Vagina (tissue), 2 donors: ENCODE measurements at regions not wholly inside any gene's neighbourhood (a gene's known extent, or its start where the extent isn't known, plus 50 kb on each side); places are given as distances from the start of the nearest gene placed in this dataset.

ENCODE experiments used
- DNase-seq, 2 donors: peaks; one replicate each; pipeline ENCODE4 v3.0.0-alpha.2; 2017; ENCODE audit errors: extremely low spot score in 2 of 2
- H3K27ac ChIP-seq: fragments of 200-600 bp; sonication (generic); one replicate; pipeline ENCODE4 v1.5.1; 2019
- H3K27me3 ChIP-seq: fragments of 200-600 bp; sonication (generic); one replicate; pipeline ENCODE4 v1.5.1; 2019
- H3K36me3 ChIP-seq, 2 donors: fragments of 200-600 bp; sonication (generic); one replicate each; pipeline ENCODE4 v1.5.1; 2017 to 2019
- H3K4me1 ChIP-seq: fragments of 200-600 bp; sonication (generic); one replicate; pipeline ENCODE4 v1.5.1; 2019
- H3K4me3 ChIP-seq, 2 donors: fragments of 200-600 bp; sonication (generic); 1 replicate in 1 of 2; 2 replicates in 1 of 2; pipeline ENCODE4 v1.5.1; 2016 to 2019
- H3K9me3 ChIP-seq: fragments of 200-600 bp; sonication (generic); one replicate; pipeline ENCODE4 v1.5.1; 2019
- POLR2A ChIP-seq, 2 donors: fragments of 450-650 bp; IDR thresholded peaks; one replicate each; pipeline ENCODE4 v1.6.1; 2017; ENCODE audit warnings: antibody characterized with exemption in 2 of 2, mild to moderate bottlenecking in 2 of 2, moderate library complexity in 2 of 2
- POLR2AphosphoS5 ChIP-seq, 2 donors: sonication (generic); formaldehyde crosslinking; IDR thresholded peaks; one replicate each; pipeline ENCODE4 v1.9.0; 2017; ENCODE audit warnings: antibody characterized with exemption in 2 of 2, mild to moderate bottlenecking in 2 of 2, low read depth in 1 of 2; ENCODE audit not compliant: insufficient read depth in 1 of 2
- intact Hi-C: fragments of 100-400 bp; cut with DNase I; formaldehyde crosslinking; loops from one replicate; pipeline ENCODE4 v1.15.1; 2023
- TF ChIP-seq, protein P1 (sequence below), 3 experiments: fragments of 450-650 bp in 2 of 3; fragments of 200-600 bp in 1 of 3; sonication (generic) in 1 of 3; IDR thresholded peaks; one replicate each; pipeline ENCODE4 v1.5.1; 2017 to 2019; ENCODE audit warnings: antibody characterized with exemption in 3 of 3, mild to moderate bottlenecking in 2 of 3, moderate library complexity in 2 of 3

DNA sequence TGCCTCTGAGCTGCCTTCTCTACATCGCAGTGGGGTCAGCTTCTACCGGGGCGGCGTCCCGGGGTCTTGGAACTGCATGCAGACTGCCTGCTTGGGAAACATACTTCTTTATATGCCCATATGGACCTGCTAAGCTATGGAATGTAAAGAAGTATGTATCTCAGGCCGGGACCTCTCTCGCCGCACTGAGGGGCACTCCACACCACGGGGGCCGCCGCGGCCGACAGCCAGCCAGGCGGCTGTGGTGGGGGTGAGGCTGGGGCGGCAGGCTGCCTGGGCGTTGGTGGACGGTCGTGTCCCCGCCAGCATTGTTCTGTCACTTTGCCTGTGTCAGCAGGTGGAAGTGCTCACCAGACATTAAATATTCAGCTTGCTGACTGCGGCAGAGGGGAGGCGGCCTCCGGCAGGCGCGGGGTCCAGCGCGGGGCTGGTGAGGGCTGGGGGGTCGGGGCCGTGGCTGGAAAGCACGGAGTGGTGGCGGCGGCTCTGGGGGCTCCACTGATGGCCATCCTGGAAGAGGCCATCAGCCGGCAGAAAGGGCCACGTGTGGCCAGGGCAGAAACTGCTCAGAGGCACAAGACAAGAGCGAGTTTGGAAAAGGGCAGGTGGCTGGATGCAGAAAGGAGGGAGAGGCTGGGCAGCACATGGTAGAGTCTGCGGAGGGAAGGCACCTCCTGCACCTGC, 78.6 kb upstream of the GATA5 start:
- Histone ChIP-seq H3K4me3 (no peak overlapping the region), H3K36me3 (no peaks in the 10 kb centered on the region), H3K27me3 (peaks cover 18% of the 10 kb centered on the region), H3K27ac (no peak overlapping the region), H3K9me3 (no peaks in the 10 kb centered on the region), H3K4me1 (peaks cover 18% of the 10 kb centered on the region)
- intact Hi-C loops: no loop called here
- DNase-seq: no peak
- TF ChIP-seq POLR2AphosphoS5 (IDR thresholded peaks at IDR 0.05; ENCODE audit: insufficient read depth in 1 of 2, low read depth in 1 of 2): no peak
- no peak for TF ChIP-seq POLR2A (IDR thresholded peaks at IDR 0.05)
- TF ChIP-seq, protein P1, sequence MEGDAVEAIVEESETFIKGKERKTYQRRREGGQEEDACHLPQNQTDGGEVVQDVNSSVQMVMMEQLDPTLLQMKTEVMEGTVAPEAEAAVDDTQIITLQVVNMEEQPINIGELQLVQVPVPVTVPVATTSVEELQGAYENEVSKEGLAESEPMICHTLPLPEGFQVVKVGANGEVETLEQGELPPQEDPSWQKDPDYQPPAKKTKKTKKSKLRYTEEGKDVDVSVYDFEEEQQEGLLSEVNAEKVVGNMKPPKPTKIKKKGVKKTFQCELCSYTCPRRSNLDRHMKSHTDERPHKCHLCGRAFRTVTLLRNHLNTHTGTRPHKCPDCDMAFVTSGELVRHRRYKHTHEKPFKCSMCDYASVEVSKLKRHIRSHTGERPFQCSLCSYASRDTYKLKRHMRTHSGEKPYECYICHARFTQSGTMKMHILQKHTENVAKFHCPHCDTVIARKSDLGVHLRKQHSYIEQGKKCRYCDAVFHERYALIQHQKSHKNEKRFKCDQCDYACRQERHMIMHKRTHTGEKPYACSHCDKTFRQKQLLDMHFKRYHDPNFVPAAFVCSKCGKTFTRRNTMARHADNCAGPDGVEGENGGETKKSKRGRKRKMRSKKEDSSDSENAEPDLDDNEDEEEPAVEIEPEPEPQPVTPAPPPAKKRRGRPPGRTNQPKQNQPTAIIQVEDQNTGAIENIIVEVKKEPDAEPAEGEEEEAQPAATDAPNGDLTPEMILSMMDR (IDR thresholded peaks at IDR 0.05): no peak

- Histone ChIP-seq H3K4me3 (no peak overlapping the region), H3K4me1 (peaks cover 18% of the 10 kb centered on the region), H3K27me3 (peaks cover 18% of the 10 kb centered on the region), H3K9me3 (no peaks in the 10 kb centered on the region), H3K36me3 (no peaks in the 10 kb centered on the region), H3K27ac (no peak overlapping the region)
- intact Hi-C loops: no loop called here
- no peak for TF ChIP-seq POLR2AphosphoS5 (IDR thresholded peaks at IDR 0.05; ENCODE audit: insufficient read depth in 1 of 2, low read depth in 1 of 2)
- TF ChIP-seq, protein P1 (IDR thresholded peaks at IDR 0.05): no peak
- TF ChIP-seq POLR2A (IDR thresholded peaks at IDR 0.05): no peak
- DNase-seq: no peak
Observed at GRCh38 chr20:62554898-62555641, 79.3 kb upstream of the GATA5 start.

- H3K27me3 ChIP-seq: peaks cover 13% of the 10 kb centered on the region
- intact Hi-C loops: no loop called here
Observed at GRCh38 chr20:62555642-62556420, 80.0 kb upstream of the GATA5 start.

DNA sequence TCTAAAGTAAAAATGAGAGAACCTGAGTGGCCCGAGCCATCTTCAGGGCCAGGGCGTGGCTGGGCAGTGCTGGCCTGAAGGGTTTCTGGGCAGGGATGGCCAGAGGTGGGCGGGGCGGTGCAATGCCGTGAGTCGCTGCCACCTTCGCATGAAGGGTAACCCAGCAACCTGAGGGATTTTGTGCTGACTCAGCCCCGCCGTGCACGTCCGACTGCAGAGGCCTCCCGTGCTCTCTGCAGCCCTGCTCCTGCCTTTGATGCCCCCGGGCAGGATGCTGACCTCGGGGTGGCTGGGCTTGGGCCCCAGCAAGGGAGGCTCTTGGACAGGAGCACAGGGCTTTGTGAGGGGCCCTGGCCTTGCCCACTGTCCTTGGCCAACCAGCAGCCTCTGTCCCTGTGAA, 81.7 kb upstream of the GATA5 start:
- DNase-seq: no peak
- TF ChIP-seq, protein P1 (IDR thresholded peaks at IDR 0.05): no peak
- TF ChIP-seq POLR2A (IDR thresholded peaks at IDR 0.05): no peak
- TF ChIP-seq POLR2AphosphoS5 (IDR thresholded peaks at IDR 0.05; ENCODE audit: insufficient read depth in 1 of 2, low read depth in 1 of 2): no peak
- H3K27ac ChIP-seq: no peak overlapping the region
- no peaks in the 10 kb centered on the region for H3K4me1 ChIP-seq
- H3K36me3 ChIP-seq: no peaks in the 10 kb centered on the region
- no peak overlapping the region for H3K4me3 ChIP-seq
- intact Hi-C loops: no loop called here
- H3K27me3 ChIP-seq: no peaks in the 10 kb centered on the region
- no peaks in the 10 kb centered on the region for H3K9me3 ChIP-seq

More at GRCh38 chr20:62555642-62556420, 80.0 kb upstream of the GATA5 start:
- Histone ChIP-seq H3K36me3 (no peaks in the 10 kb centered on the region), H3K27ac (no peak overlapping the region), H3K4me1 (peaks cover 12% of the 10 kb centered on the region), H3K9me3 (no peaks in the 10 kb centered on the region), H3K4me3 (no peak overlapping the region)
- TF ChIP-seq POLR2AphosphoS5 (IDR thresholded peaks at IDR 0.05; ENCODE audit: insufficient read depth in 1 of 2, low read depth in 1 of 2): no peak
- TF ChIP-seq, protein P1 (IDR thresholded peaks at IDR 0.05): no peak
- no peak for TF ChIP-seq POLR2A (IDR thresholded peaks at IDR 0.05)
- no peak for DNase-seq
